OCI-M1 (cell line): ENCODE measurements at regions not wholly inside any gene's neighbourhood (a gene's known extent, or its start where the extent isn't known, plus 50 kb on each side); places are given as distances from the start of the nearest gene placed in this dataset.

ENCODE experiments used
- DNase-seq: peaks from one replicate; lab custom pipeline; 2025; lab: John Stamatoyannopoulos, UW

DNA sequence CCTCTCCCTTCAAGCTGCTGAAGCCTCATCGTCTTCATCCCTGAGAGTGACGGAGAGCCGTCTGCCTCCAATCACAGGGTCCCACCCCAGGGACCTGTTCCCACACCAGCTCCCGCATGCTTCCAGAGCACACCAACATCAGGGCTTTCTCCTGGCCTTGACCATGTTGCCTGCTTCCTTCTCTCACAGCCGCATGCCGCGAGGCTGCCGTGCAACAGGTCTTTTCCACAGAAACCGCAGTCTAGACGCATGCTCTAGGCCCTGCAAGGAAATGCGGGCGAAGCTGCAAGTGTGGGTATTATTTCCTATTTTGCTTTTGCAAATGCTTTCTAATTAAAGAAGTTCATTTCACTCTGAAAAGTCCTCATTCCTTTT lies 277.8 kb downstream of the EIPR1 start:
- DNase-seq: no peak

DNA sequence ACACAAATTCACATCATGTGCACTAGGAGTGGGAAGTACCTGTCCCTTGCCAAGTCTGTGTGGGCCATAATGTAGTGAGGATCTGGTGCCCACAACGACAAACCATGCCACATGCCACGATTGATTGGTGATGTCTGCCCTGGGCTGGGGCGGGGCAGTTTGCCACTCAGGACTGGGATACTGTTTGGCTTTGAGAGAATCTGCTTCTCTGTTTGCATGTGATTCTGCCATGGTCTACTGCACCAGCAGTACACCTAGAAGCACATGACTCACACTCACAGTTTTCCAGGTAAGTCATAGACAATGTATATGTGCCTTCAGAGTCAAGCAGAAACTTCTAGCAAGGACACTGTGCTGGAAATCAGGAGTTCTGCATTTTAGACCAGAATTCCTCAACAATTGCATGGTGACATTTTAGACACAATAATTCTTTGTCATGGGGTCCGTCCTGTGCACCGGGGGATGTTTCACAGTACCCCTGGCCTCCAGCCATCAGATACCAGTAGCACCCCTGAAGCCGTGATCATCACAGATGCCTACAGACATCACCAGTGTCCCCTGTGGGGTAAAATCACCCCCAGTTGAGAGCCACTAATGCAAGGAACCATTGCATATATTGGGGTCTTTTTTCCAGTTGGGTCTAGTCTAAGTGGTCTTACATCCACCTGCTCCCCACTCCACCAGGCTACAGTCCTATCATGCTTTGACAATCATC lies 278.3 kb downstream of the EIPR1 start:
- no peak for DNase-seq

GRCh38 chr2:3098231-3098630 lies 279.4 kb downstream of the EIPR1 start:
- DNase-seq: no peak

DNA sequence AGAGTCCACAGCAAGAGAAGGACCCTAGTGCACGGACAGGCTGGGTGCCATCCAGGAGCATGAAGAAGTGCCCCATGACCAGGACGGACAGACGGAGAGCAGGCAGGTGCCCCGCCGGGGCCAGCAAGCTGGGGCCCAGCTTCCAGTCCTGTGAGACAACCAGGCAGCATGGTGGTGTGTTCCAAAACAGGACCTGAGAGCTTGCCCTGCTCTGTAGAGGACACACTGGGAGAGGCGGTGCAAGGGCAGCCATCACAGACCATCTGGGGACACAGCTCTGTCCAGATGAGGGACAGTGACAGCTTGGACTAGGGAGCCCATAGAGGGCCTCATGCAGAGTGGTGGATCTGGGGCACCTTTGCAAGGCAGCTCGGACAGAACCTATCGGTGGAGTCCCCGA lies 279.8 kb downstream of the EIPR1 start:
- no peak for DNase-seq

- DNase-seq: peak; percentile 29
These were observed 282.3 kb downstream of the EIPR1 start for GRCh38 chr2:3094999-3095958.

- DNase-seq: no peak
These were observed 283.3 kb downstream of the EIPR1 start for GRCh38 chr2:3094318-3094717.

DNA sequence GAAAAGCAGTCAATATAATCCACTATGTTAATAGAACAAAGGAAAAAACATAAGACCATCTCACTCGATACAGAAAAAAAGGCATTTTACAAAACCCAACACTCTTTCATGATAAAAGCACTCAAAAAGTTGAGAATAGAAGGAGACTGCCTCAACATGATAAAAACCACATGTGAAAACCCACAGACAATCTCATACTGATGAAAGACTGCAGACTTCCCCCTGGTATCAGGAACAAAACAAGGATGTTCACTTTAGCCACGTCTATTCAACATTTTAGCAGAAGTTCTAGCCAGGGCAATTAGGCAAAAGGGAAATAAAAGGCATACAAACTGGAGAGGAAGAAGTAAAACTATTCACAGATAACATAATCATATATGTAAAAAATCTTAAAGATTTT lies 285.9 kb downstream of the EIPR1 start:
- peak; percentile 2 for DNase-seq

DNA sequence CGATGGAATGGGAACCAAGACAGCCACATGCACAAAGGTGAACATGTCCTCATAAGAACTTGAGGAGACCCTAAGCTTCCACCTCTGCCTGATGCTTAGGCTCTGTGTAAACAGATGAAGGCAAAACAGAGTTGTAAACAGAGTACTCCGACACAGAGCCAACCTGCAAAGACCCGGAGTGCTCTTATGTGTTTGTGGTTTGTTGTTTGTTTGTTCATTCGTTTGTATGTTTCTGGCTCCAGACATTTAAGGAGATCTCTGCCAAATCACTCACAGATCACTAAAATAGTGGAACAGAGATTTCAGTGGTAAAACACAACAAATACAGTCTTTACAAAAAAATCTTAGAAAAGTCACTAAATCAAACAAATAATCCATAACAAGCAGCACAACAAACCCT lies 294.9 kb downstream of the EIPR1 start:
- DNase-seq: no peak

DNA sequence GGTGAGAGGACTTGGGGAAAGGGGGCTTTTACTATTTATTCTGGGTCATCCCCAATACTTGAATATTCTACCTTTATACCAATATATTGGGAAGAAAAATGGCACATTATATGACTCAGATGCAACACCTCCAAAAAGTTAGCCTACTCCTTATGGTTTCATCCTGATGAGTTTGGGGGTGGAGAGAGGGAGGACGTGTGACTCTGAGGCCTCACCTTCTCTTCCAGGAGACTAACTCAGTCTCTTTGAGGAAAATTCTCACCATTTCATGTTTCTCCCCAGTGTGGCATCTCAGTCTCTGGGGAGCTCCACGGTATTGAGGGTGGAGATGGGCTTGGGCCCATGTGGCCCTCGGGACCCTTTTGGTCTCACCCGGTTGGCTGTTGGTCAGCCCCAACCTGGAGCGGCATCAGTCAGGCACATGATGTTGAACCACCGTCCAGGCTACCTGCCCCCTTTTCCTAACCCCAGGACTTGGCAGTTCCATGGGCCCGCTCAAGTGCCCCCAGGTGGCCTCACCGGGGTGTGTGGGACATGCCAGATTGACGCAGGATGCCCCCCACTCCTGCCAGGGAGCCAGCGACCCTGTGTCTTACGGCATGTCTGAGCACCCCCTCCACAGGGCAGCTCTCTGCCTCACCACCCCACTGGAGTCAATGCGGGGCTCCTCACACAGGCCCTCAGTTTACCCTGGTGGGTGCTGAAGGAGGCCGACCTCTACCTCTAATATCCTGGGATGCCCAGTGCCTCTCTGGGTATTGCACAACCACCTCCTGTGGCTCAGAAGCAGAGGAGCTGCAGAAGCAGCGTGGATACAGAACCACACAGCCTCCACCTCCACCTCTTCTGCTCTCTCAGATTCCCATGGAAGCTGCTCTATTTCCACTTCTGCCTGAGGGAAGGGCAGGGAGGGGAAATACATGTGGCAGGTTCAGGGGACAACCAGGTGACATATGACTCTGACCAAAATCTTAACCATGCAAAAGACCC lies 297.4 kb downstream of the EIPR1 start:
- DNase-seq: no peak

- DNase-seq: no peak
These were observed 298.2 kb downstream of the EIPR1 start for GRCh38 chr2:3079466-3079865.

- DNase-seq: no peak
These were observed 298.9 kb downstream of the EIPR1 start for GRCh38 chr2:3078684-3079083.

DNA sequence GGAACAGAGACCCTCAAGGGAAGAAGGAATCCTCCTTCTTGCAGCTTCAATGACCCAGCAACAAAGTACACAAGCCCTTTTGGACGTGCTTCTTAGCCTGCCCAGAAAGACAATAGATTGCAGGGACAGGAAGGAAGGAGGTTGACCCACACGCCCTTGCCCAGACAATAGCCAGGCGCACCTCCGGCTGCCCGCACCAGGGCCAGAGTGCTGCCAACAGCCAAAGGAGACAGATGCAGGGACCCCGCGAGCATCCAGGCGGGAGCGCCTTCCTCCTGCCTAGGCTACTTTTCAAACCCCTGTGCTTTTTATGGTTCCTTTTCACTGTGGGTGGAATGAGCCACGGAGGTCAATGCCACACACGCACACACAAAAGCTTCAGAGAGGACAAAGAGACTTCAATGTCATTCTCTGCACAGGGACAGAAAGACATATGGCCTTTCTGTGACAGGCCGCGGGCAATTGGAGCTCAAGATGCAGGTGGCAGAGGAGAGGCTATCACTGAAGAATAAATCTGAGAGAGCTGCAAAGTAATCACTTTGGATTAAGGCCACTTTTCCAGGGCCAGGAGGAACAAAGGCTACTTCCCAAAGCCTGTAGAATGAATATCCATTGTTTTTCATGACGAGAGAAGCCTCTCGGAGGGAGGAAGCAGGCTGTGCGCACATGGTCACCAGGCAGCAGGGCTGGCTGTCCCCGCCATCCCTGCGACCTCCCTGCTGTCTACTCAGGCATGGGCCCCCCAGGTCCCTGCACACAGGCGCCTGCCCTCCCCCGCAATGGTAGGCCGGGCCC lies 300.6 kb downstream of the EIPR1 start:
- no peak for DNase-seq

GRCh38 chr2:3075991-3076340 lies 301.7 kb downstream of the EIPR1 start:
- no peak for DNase-seq

DNA sequence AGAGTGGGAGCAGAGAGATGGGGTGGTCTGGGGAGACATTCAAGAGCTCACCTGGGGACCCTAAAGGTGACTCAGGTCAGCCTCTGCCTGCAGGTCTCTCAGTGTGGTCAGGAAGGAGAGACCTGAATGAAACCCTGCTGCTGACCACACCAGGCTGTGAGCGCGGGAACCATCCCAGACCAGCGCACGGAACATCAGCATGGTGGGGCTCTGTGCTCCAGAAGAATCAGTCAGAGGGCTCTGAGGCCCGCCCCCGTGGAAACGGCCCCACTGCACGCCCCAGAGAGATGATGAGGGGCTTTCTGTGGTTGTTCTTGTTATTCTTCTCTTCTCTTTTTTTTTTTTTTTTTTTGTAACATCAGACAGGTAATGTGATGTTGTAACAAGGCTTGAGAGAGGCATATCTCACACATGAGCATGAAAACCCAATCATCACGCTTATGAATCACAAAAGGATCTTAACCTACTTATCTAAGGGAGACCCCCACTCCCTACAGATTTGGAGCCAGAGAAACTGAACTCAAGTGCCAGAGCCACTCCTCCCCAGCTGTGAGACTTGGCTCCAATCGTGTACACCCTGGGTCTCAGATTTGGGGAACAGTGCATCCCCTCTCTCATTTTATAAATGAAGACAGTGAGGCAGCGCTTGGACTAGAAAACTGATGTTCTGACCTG lies 302.2 kb downstream of the EIPR1 start:
- DNase-seq: no peak

- no peak for DNase-seq
These were observed 303.9 kb downstream of the EIPR1 start for GRCh38 chr2:3073704-3074103.

DNA sequence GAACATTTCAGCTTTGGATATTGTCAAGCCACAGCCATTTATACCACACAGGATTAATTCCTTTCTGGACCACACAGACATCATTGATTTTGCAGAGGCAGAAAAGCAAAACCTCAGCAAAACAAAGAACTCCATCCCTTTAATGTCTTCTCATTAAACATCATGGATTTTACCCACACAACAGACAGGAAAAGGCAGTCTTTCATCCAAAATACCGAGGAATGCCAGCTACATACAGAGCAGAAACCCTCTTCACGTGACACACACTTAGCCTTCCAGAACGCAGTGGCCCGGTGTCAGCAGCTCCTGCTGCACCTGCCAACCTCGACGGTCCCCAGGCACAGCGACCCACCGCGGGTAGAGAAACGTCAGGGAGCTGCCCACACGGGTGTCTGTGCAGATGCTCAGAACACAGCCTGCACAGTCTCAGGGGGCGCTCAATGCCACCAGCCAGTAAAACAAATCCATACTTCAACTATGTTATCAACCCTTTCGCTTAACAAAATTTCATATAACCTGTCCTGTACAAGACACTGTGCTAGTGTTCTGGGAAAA lies 304.5 kb downstream of the EIPR1 start:
- no peak for DNase-seq

GRCh38 chr2:3071685-3072263 lies 305.8 kb downstream of the EIPR1 start:
- DNase-seq: no peak

GRCh38 chr2:3066831-3067230 lies 310.8 kb downstream of the EIPR1 start:
- no peak for DNase-seq

DNA sequence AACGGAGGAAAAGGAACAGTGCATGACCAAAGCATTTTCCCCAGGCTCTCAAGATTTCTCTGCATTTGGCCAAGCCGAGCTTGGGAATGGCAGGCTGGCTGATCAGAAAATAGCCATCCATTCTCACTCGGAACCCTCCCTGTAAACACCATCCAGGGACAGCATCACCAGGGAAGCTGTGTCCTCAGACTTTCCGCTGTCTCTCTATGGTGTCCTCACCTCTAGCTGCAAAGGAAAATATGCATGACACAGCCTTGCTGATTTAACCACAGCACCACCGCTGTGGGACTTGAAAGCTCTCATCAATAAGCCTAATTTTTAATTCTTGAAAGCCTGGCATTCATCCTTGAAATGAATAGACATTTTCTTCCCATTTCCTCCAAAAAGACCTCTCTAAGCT lies 311.7 kb downstream of the EIPR1 start:
- no peak for DNase-seq
